ENCODE measurements at regions not wholly inside any gene's neighbourhood (a gene's known extent, or its start where the extent isn't known, plus 50 kb on each side); places are given as distances from the start of the nearest gene placed in this dataset.

DNA sequence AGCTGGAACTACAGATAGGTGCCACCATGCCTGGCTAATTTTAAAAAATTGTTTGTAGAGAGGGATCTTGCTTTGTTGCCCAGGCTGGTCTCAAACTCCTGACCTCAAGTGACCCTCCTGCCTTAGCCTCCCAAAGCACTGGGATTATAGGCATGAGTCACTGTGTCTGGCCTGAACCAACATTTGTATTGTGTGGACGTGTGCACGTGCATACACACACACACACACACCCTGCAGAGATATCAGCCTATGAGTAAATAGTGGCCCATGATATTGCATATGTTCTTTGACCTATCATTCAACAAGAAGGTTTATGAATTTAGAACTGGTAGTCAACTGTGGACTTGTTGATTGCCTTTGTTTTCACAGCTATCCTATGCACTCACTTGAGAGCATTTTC, 161.6 kb downstream of the BAMBI start:
- ChIA-PET CTCF (no interaction called here), POLR2A (ENCODE audit: low non-redundant PET) (no interaction called here)
- no peak overlapping the region for H3K27ac ChIP-seq
- no peak for DNase-seq (ENCODE audit: low spot score)
- TF ChIP-seq CTCF (conservative IDR thresholded peaks at IDR 0.05; ENCODE audit: low read depth), result no peak

DNA sequence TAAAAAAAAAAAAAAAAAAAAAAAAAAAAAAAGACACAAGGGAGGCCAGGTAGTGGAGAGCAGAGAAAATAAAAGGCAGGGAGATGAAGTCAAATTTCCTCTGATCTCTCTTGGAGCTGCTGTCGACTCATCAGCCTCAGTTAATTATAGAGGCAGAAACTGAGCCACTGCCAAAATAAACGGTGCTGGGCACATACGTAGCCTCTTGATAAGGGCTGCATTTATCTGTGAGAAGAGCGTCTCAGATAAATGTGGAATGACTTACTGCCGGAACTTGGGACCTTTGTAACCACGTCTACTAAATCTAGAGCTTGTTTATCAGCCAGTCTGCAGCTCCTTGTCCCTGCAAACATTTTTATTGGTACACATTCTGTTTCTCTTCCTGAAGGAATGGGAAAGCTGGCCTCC, 162.3 kb downstream of the BAMBI start:
- POLR2A ChIA-PET (ENCODE audit: low non-redundant PET), result no interaction called here
- H3K27ac ChIP-seq, result no peak overlapping the region
- TF ChIP-seq CTCF (conservative IDR thresholded peaks at IDR 0.05; ENCODE audit: low read depth), result no peak
- CTCF ChIA-PET, result no interaction called here
- no peak for DNase-seq (ENCODE audit: low spot score)

GRCh38 chr10:28840202-28840601, 162.9 kb downstream of the BAMBI start:
- H3K27ac ChIP-seq, result no peak overlapping the region
- ChIA-PET POLR2A (ENCODE audit: low non-redundant PET) (no interaction called here), CTCF (no interaction called here)
- no peak for TF ChIP-seq CTCF (conservative IDR thresholded peaks at IDR 0.05; ENCODE audit: low read depth)
- DNase-seq (ENCODE audit: low spot score), result no peak

DNA sequence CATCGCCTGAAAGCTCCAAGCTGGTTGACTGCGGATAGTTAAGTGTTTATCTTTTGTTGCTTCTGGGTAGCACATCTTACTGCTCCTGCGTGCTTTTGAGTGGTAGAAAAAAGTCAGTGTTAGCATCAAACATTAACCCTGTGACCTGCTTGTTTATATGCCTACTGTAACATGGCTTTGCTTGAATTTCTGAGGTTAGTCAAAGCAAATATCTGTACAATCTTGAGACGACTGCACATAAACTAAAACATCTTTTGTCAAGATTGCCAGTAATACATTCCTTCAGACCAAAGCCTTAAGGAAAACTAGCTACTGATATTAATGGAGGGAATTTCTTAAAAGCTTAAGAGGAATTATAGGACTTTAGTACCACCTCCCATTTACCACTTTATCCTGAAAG, 163.7 kb downstream of the BAMBI start:
- no peak for DNase-seq (ENCODE audit: low spot score)
- ChIA-PET CTCF (interaction anchor here (0.6 kb wide), 1 partner anchor 204 kb away, joined by 3 read pairs; no protein-coding TSS in a partner anchor), POLR2A (ENCODE audit: low non-redundant PET) (no interaction called here)
- TF ChIP-seq CTCF (conservative IDR thresholded peaks at IDR 0.05; ENCODE audit: low read depth), result no peak
- H3K27ac ChIP-seq, result no peak overlapping the region

- CTCF ChIA-PET, result interaction anchor here (0.6 kb wide), 1 partner anchor 204 kb away, joined by 3 read pairs; no protein-coding TSS in a partner anchor
- no peak for TF ChIP-seq CTCF (conservative IDR thresholded peaks at IDR 0.05; ENCODE audit: low read depth)
- POLR2A ChIA-PET (ENCODE audit: low non-redundant PET), result no interaction called here
- H3K27ac ChIP-seq, result no peak overlapping the region
- DNase-seq (ENCODE audit: low spot score), result no peak
Observed at GRCh38 chr10:28841625-28842024, 164.3 kb downstream of the BAMBI start.

- H3K27ac ChIP-seq, result no peak overlapping the region
- TF ChIP-seq CTCF (conservative IDR thresholded peaks at IDR 0.05; ENCODE audit: low read depth), result no peak
- ChIA-PET POLR2A (ENCODE audit: low non-redundant PET) (no interaction called here), CTCF (no interaction called here)
- no peak for DNase-seq (ENCODE audit: low spot score)
Observed at GRCh38 chr10:28842321-28842720, 165.0 kb downstream of the BAMBI start.
